Calu3 (cell line): ENCODE measurements at regions not wholly inside any gene's neighbourhood (a gene's known extent, or its start where the extent isn't known, plus 50 kb on each side); places are given as distances from the start of the nearest gene placed in this dataset.
"Not testable (repeated sequence)": the region's sequence is repeated elsewhere in the genome, so short reads cannot be mapped to it uniquely, and the experiment has no call there.

Experiments used
- BruUV-seq: library from RNA; stranded (reverse); fragments of 400-500 nt; replicated peaks from 2 replicates; lab custom pipeline; 2021; lab: Mats Ljungman, UMichigan
- CTCF ChIA-PET: fragments of 300-600 bp; sonication (Branson Sonifier 250); formaldehyde crosslinking; loops from one replicate; lab custom pipeline; 2022; ENCODE audit warnings: antibody characterized with exemption; lab: Charles Lee
- DNase-seq: peaks from one replicate; pipeline ENCODE4 v3.0.0; 2022
- H3K27ac Mint-ChIP-seq: one replicate; pipeline ENCODE4 v1.8.0; 2022; ENCODE audit warnings: mixed read lengths; ENCODE audit not compliant: unreplicated experiment
- H3K27me3 Mint-ChIP-seq: one replicate; pipeline ENCODE4 v1.8.0; 2022; ENCODE audit warnings: mixed read lengths; ENCODE audit not compliant: unreplicated experiment
- H3K36me3 Mint-ChIP-seq: one replicate; pipeline ENCODE4 v1.8.0; 2022; ENCODE audit warnings: mild to moderate bottlenecking, moderate library complexity, mixed read lengths; ENCODE audit not compliant: insufficient read depth, unreplicated experiment
- H3K4me1 Mint-ChIP-seq: one replicate; pipeline ENCODE4 v1.8.0; 2022; ENCODE audit warnings: mild to moderate bottlenecking, low read depth, mixed read lengths; ENCODE audit not compliant: unreplicated experiment
- H3K4me3 Mint-ChIP-seq: one replicate; pipeline ENCODE4 v1.8.0; 2022; ENCODE audit warnings: mild to moderate bottlenecking, low read depth, moderate library complexity, mixed read lengths; ENCODE audit not compliant: unreplicated experiment
- H3K9me3 Mint-ChIP-seq: one replicate; pipeline ENCODE4 v1.8.0; 2022; ENCODE audit warnings: low read depth, mixed read lengths; ENCODE audit not compliant: unreplicated experiment
- intact Hi-C: fragments of 100-400 bp; cut with micrococcal nuclease; formaldehyde crosslinking; loops from one replicate; pipeline ENCODE4 v1.10.0; 2022; ENCODE audit not compliant: unreplicated experiment
- TF ChIP-seq, protein P1 (sequence below): fragments of 200-600 bp; IDR thresholded peaks from one replicate; pipeline ENCODE4 v1.8.0; 2022; ENCODE audit warnings: antibody characterized with exemption; ENCODE audit not compliant: unreplicated experiment

GRCh38 chr10:56212951-56213350 lies 148.1 kb downstream of the ZWINT start:
- BruUV-seq = no TSS peak
- no peak for DNase-seq
- CTCF ChIA-PET = no interaction called here
- H3K4me1 Mint-ChIP-seq = no peaks in the 10 kb centered on the region
- H3K27ac Mint-ChIP-seq = no peak overlapping the region
- H3K27me3 Mint-ChIP-seq = no peaks in the 10 kb centered on the region
- TF ChIP-seq, protein P1, sequence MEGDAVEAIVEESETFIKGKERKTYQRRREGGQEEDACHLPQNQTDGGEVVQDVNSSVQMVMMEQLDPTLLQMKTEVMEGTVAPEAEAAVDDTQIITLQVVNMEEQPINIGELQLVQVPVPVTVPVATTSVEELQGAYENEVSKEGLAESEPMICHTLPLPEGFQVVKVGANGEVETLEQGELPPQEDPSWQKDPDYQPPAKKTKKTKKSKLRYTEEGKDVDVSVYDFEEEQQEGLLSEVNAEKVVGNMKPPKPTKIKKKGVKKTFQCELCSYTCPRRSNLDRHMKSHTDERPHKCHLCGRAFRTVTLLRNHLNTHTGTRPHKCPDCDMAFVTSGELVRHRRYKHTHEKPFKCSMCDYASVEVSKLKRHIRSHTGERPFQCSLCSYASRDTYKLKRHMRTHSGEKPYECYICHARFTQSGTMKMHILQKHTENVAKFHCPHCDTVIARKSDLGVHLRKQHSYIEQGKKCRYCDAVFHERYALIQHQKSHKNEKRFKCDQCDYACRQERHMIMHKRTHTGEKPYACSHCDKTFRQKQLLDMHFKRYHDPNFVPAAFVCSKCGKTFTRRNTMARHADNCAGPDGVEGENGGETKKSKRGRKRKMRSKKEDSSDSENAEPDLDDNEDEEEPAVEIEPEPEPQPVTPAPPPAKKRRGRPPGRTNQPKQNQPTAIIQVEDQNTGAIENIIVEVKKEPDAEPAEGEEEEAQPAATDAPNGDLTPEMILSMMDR = no peak
- no peak overlapping the region for H3K4me3 Mint-ChIP-seq
- no peaks in the 10 kb centered on the region for H3K36me3 Mint-ChIP-seq
- intact Hi-C loops = no loop called here
- H3K9me3 Mint-ChIP-seq = peaks cover 6% of the 10 kb centered on the region

DNA sequence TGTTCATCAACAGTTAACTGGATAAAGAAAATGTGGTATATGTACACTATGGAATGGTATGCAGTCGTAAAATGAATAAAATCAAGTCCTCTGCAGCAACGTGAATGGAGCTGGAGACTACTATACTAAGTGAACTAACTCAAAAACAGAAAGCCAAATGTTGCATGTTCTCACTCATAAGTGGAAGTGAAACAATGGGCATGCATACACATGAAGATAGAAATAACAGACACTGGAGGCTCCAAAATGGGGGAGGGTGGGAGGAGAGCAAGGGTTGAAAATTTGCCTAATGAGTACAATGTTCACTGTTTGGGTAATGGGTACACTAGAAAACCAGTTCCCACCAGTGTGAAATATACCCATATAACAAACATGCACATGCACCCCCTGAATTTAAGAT lies 179.5 kb downstream of the ZWINT start:
- H3K27me3 Mint-ChIP-seq = no peaks in the 10 kb centered on the region
- no peaks in the 10 kb centered on the region for H3K9me3 Mint-ChIP-seq
- no peak overlapping the region for H3K27ac Mint-ChIP-seq
- no peak overlapping the region for H3K4me3 Mint-ChIP-seq
- intact Hi-C loops = no loop called here
- no peak for DNase-seq
- TF ChIP-seq, protein P1 = no peak
- CTCF ChIA-PET = no interaction called here
- no peaks in the 10 kb centered on the region for H3K36me3 Mint-ChIP-seq
- no peaks in the 10 kb centered on the region for H3K4me1 Mint-ChIP-seq
- no TSS peak for BruUV-seq

- intact Hi-C loops = no loop called here
- Mint-ChIP-seq H3K9me3 (no peaks in the 10 kb centered on the region), H3K27ac (no peak overlapping the region), H3K27me3 (no peaks in the 10 kb centered on the region), H3K4me3 (no peak overlapping the region), H3K36me3 (no peaks in the 10 kb centered on the region), H3K4me1 (no peaks in the 10 kb centered on the region)
- BruUV-seq = no TSS peak
- TF ChIP-seq, protein P1 = no peak
- CTCF ChIA-PET = no interaction called here
- DNase-seq = peak; percentile 24
These were observed 182.8 kb downstream of the ZWINT start for GRCh38 chr10:56178210-56178609.

GRCh38 chr10:56155091-56155513 lies 206.0 kb downstream of the ZWINT start:
- H3K4me3 Mint-ChIP-seq, DNase-seq, CTCF ChIA-PET, H3K9me3 Mint-ChIP-seq, H3K27ac Mint-ChIP-seq, intact Hi-C loops, H3K27me3 Mint-ChIP-seq, H3K36me3 Mint-ChIP-seq, BruUV-seq, H3K4me1 Mint-ChIP-seq: not testable (repeated sequence)

DNA sequence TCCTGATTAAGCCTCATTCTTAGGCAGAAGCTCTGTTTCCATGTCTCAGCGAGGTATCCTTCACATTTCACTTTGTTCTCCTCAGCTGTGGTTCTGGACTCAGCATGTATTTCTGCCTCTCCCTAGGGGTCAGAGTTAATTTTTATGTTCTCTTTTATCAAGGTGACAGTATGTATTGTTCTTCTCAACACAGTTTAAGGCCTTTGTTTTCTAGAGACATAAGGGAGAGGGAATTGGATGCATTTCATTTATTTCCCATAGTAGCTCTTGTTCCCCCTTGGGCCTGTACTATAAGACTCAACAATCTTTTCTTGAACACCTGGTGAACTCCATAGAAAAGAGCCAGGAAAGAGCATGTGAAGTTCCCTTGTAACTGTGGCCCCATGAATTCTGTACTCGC lies 214.3 kb downstream of the ZWINT start:
- no peaks in the 10 kb centered on the region for H3K36me3 Mint-ChIP-seq
- DNase-seq = no peak
- TF ChIP-seq, protein P1 = no peak
- intact Hi-C loops = no loop called here
- peaks cover 2% of the 10 kb centered on the region for H3K9me3 Mint-ChIP-seq
- H3K4me1 Mint-ChIP-seq = no peaks in the 10 kb centered on the region
- H3K4me3 Mint-ChIP-seq = no peak overlapping the region
- no peaks in the 10 kb centered on the region for H3K27me3 Mint-ChIP-seq
- H3K27ac Mint-ChIP-seq = no peak overlapping the region
- BruUV-seq = no TSS peak
- CTCF ChIA-PET = no interaction called here
